Neural cell (in vitro differentiated cells): ENCODE measurements at regions not wholly inside any gene's neighbourhood (a gene's known extent, or its start where the extent isn't known, plus 50 kb on each side); places are given as distances from the start of the nearest gene placed in this dataset.

ENCODE experiments used
- H2AFZ ChIP-seq: fragments of 200-600, 300-800 bp; sonication (generic), shearing (Covaris generic); 2 replicates; pipeline ENCODE4 v1.6.0; 2014; ENCODE audit warnings: low read depth, mild to moderate bottlenecking, antibody characterized with exemption, low read length, moderate library complexity
- H3F3A ChIP-seq: fragments of 200-600 bp; shearing (Covaris generic); 2 replicates; pipeline ENCODE4 v1.6.1; 2016; ENCODE audit warnings: mild to moderate bottlenecking, moderate library complexity, mixed read lengths, antibody characterized with exemption, low read length; ENCODE audit not compliant: insufficient read depth, poor library complexity, severe bottlenecking
- H3K27ac ChIP-seq: fragments of 200-600, 300-800 bp; sonication (generic), shearing (Covaris generic); 2 replicates; pipeline ENCODE4 v1.5.1; 2014; ENCODE audit warnings: mild to moderate bottlenecking, low read length, moderate library complexity
- H3K27me3 ChIP-seq: fragments of 300-800, 200-600 bp; sonication (generic), shearing (Covaris generic); 2 replicates; pipeline ENCODE4 v1.6.0; 2014; ENCODE audit warnings: mild to moderate bottlenecking, low read depth, low read length, moderate library complexity; ENCODE audit not compliant: insufficient read depth
- H3K36me3 ChIP-seq: fragments of 300-800, 200-600 bp; sonication (generic), shearing (Covaris generic); 2 replicates; pipeline ENCODE4 v1.5.1; 2014; ENCODE audit warnings: mild to moderate bottlenecking, antibody characterized with exemption, low read length, moderate library complexity; ENCODE audit not compliant: insufficient read depth
- H3K4me2 ChIP-seq: fragments of 300-800, 200-600 bp; sonication (generic), shearing (Covaris generic); 2 replicates; pipeline ENCODE4 v1.6.0; 2014; ENCODE audit warnings: mild to moderate bottlenecking, low read length
- H3K4me3 ChIP-seq: fragments of 300-800, 200-600 bp; sonication (generic), shearing (Covaris generic); 2 replicates; pipeline ENCODE4 v1.5.1; 2014; ENCODE audit warnings: mild to moderate bottlenecking, low read length, moderate library complexity
- H3K79me2 ChIP-seq: fragments of 200-600 bp; shearing (Covaris generic); replicated peaks from 2 replicates; pipeline ENCODE4 v1.6.0; 2014; ENCODE audit warnings: mild to moderate bottlenecking, low read length, moderate library complexity; ENCODE audit not compliant: insufficient read depth
- H3K9ac ChIP-seq: fragments of 300-800, 200-600 bp; sonication (generic), shearing (Covaris generic); 2 replicates; pipeline ENCODE4 v1.6.1; 2016; ENCODE audit warnings: mild to moderate bottlenecking, low read length, mixed read lengths
- H3K9me2 ChIP-seq: fragments of 200-600 bp; shearing (Covaris generic); 2 replicates; pipeline ENCODE4 v1.6.1; 2016; ENCODE audit warnings: mild to moderate bottlenecking, low read length, mixed read lengths; ENCODE audit not compliant: insufficient read depth
- H3K9me3 ChIP-seq: fragments of 200-600, 300-800 bp; sonication (generic), shearing (Covaris generic); 2 replicates; pipeline ENCODE4 v1.6.1; 2016; ENCODE audit warnings: mild to moderate bottlenecking, mixed run types, low read length, moderate library complexity, mixed read lengths
- H4K20me1 ChIP-seq: fragments of 200-600 bp; shearing (Covaris generic); 2 replicates; pipeline ENCODE4 v1.6.1; 2016; ENCODE audit warnings: mild to moderate bottlenecking, mixed run types; ENCODE audit not compliant: insufficient read depth
- MXI1 ChIP-seq: fragments of 450-650 bp; conservative IDR thresholded peaks from 2 replicates; pipeline ENCODE4 v1.6.1; 2014; ENCODE audit warnings: antibody characterized with exemption, mild to moderate bottlenecking; ENCODE audit not compliant: poor library complexity, severe bottlenecking
- small RNA-seq, 3 experiments: library from RNA; depleted of rRNA; stranded (forward); fragments of <200 nt; gene quantifications; one replicate each; pipeline ENCODE3, GENCODE V24; 2012

DNA sequence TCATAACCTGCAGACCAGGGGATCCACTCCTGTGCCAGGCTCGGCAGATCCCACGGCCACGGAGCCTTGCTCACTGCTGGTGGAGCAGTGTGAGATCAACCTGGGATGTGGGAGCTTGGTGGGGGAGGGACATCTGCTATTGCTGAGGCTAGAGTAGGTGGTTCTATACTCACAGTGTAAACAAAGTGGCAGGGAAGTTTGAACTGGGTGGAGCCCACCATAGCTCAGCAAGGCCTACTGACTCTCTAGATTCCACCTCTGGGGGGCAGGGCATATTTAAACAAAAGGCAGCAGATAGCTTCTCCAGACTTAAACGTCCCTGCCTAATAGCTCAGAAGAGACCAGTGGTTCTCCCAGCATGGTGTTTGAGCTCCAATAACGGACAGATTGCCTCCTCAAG, 54.7 kb upstream of the EPHA5 start:
- no peak for TF ChIP-seq MXI1
- Histone ChIP-seq H3K4me2 (no peak overlapping the region), H3K79me2 (no peaks in the 10 kb centered on the region), H4K20me1 (no peaks in the 10 kb centered on the region), H3K27me3 (no peaks in the 10 kb centered on the region), H3K9ac (no peak overlapping the region), H3K4me3 (no peak overlapping the region), H3F3A (no peaks in the 10 kb centered on the region), H3K27ac (no peak overlapping the region), H3K9me3 (no peaks in the 10 kb centered on the region), H3K36me3 (no peaks in the 10 kb centered on the region), H3K9me2 (no peaks in the 10 kb centered on the region), H2AFZ (no peak overlapping the region)

Small RNAs in the stretch of these regions (small RNA-seq; reads per million reads assigned to genes)
- 0 to 1.5 (median 0.36) reads per million in 3 experiments for gene MIR1269A
- 0 to 2.9 (median 0.23) reads per million in 3 experiments for gene RNU2-40P
- 0 reads per million in 3 experiments for gene RNU6-699P
